Stimulated activated naive B cell treated with anti-CD40 and anti-IgM and Interleukin-4, amounts not matched to agents 10 μg/mL and 1 μg/mL and 100 μg/mL, for 72 hours (primary cell): ENCODE measurements at regions not wholly inside any gene's neighbourhood (a gene's known extent, or its start where the extent isn't known, plus 50 kb on each side); places are given as distances from the start of the nearest gene placed in this dataset.

ENCODE experiments used
- ATAC-seq, 2 donors: fragments of 150-1000 bp; cut with Tn5 transposase; replicated peaks; 2 replicates each; pipeline ENCODE4 v1.10.0; 2021; ENCODE audit warnings: moderate library complexity in 1 of 2
- DNase-seq: peaks from one replicate; pipeline ENCODE4 v3.0.0; 2021
- H3K27ac Mint-ChIP-seq: one replicate; pipeline ENCODE4 v1.8.0; 2022; ENCODE audit warnings: mild to moderate bottlenecking, mixed read lengths
- H3K27me3 Mint-ChIP-seq, 2 donors: one replicate each; pipeline ENCODE4 v1.8.0; 2022; ENCODE audit warnings: mixed read lengths in 2 of 2
- H3K36me3 Mint-ChIP-seq, 2 donors: one replicate each; pipeline ENCODE4 v1.8.0; 2022; ENCODE audit warnings: mixed read lengths in 2 of 2, mild to moderate bottlenecking in 1 of 2
- H3K4me1 Mint-ChIP-seq, 2 donors: one replicate each; pipeline ENCODE4 v1.8.0; 2022; ENCODE audit warnings: mixed read lengths in 2 of 2, mild to moderate bottlenecking in 1 of 2
- H3K4me3 Mint-ChIP-seq, 2 donors: one replicate each; pipeline ENCODE4 v1.8.0; 2022; ENCODE audit warnings: mild to moderate bottlenecking in 2 of 2, mixed read lengths in 2 of 2, moderate library complexity in 1 of 2
- H3K9me3 Mint-ChIP-seq, 2 donors: one replicate each; pipeline ENCODE4 v1.8.0; 2022; ENCODE audit warnings: mixed read lengths in 2 of 2, mild to moderate bottlenecking in 1 of 2

- peaks cover 4 to 8% of the 10 kb centered on the region in 2 donors for H3K9me3 Mint-ChIP-seq
- DNase-seq: no peak
- no peak overlapping the region for H3K27ac Mint-ChIP-seq
- H3K36me3 Mint-ChIP-seq: no peaks in the 10 kb centered on the region
- no peaks in the 10 kb centered on the region for H3K27me3 Mint-ChIP-seq
- ATAC-seq: no peak
- H3K4me1 Mint-ChIP-seq: no peaks in the 10 kb centered on the region
- no peak overlapping the region for H3K4me3 Mint-ChIP-seq
Observed at GRCh38 chr1:69441496-69441895, 126.2 kb upstream of the LRRC7 start.

DNA sequence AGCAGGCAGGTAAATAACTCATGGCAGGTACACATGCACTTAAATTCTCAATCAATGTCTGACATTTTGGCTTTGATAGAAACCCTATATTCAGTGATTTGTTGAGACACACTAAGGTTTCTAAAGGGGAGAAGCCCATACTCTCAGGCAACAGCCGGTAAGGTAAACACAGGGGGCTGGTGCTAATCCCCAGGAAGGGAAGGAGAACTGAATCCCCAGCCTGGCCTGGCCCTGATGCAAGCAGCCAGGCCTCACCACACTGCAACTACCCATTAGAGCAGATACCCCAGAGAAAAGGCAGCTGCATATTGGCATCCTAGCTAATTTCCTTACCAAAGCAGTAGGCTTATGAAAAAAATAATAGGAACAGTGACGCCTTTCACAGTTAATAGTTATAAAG lies 116.5 kb upstream of the LRRC7 start:
- no peak for DNase-seq
- H3K4me1 Mint-ChIP-seq: no peaks in the 10 kb centered on the region

DNA sequence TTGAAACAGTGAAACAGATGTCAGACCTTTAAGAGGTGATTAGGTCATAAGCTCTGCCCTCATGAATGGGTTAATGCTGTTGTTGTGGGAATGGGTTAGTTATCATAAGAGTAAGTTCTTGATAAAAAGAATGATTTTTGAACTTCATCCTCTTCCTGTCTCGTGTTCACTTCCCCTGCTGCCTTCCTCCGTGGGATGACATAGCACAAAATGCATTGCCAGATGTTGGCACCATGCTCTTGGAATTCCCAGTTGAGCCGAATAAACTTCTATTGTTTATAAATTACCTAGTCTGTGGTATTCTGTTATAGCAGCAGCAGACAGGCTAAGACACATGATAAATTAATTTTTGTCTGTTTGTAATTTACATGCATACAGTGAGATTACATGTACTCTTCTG lies 112.0 kb upstream of the LRRC7 start:
- DNase-seq (no peak), ATAC-seq (no peak)
- no peak overlapping the region for H3K4me3 Mint-ChIP-seq
- no peak overlapping the region for H3K27ac Mint-ChIP-seq
- no peaks in the 10 kb centered on the region for H3K36me3 Mint-ChIP-seq
- H3K9me3 Mint-ChIP-seq: peaks cover 1 to 6% of the 10 kb centered on the region in 2 donors
- H3K4me1 Mint-ChIP-seq: no peaks in the 10 kb centered on the region
- no peaks in the 10 kb centered on the region for H3K27me3 Mint-ChIP-seq

More for the DNA sequence above, 116.5 kb upstream of the LRRC7 start:
- Mint-ChIP-seq H3K27me3 (no peaks in the 10 kb centered on the region), H3K36me3 (no peaks in the 10 kb centered on the region), H3K4me3 (no peak overlapping the region), H3K27ac (no peak overlapping the region), H3K9me3 (peaks cover 4 to 14% of the 10 kb centered on the region in 2 donors)
- no peak for ATAC-seq

DNA sequence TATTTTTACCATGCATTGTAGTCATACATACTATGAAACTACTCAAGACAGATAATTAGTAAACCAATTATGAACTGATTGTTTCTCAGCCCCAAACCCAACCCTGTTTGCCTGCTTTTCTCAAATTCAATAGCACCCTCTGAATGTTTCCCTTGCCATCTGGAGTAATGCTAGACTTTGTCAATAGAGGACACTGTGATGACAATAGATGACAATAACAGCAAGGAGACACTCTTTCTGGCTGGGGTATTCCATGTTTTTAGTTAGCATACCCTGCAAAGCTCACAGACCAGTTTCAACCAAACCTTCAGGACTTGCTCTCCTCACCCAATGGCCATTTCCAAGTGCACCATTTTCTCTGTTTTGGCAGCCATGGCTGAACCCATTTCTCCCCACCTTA lies 108.5 kb upstream of the LRRC7 start:
- H3K4me1 Mint-ChIP-seq: no peaks in the 10 kb centered on the region
- H3K9me3 Mint-ChIP-seq: peaks cover 1 to 4% of the 10 kb centered on the region in 2 donors
- H3K27ac Mint-ChIP-seq: no peak overlapping the region
- no peak overlapping the region for H3K4me3 Mint-ChIP-seq
- DNase-seq (no peak), ATAC-seq (no peak)
- no peaks in the 10 kb centered on the region for H3K27me3 Mint-ChIP-seq
- H3K36me3 Mint-ChIP-seq: no peaks in the 10 kb centered on the region

DNA sequence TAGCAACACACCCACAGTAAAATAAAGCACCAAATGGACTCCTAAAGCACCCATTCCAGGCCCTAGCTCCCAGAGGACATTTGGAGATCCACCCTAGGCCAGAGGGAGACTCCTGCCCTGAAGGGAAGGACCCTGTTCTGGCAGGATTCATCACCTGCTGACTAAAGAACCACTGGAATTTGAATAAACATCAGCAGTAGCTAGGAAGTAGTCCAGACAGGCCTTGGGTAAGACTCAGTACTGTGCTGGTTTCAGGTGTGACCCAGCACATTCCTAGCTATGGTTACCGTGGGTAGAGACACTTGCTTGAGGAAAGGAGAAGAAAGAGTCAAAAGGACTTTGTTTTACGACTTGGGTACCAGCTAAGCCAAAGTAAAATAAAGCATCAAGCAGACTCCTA lies 92.7 kb upstream of the LRRC7 start:
- H3K4me3 Mint-ChIP-seq: no peak overlapping the region
- no peak for ATAC-seq
- H3K27me3 Mint-ChIP-seq: no peaks in the 10 kb centered on the region
- no peaks in the 10 kb centered on the region for H3K36me3 Mint-ChIP-seq
- no peak for DNase-seq
- no peak overlapping the region for H3K27ac Mint-ChIP-seq
- no peaks in the 10 kb centered on the region for H3K4me1 Mint-ChIP-seq
- peaks cover 0 to 4% of the 10 kb centered on the region in 2 donors for H3K9me3 Mint-ChIP-seq

DNA sequence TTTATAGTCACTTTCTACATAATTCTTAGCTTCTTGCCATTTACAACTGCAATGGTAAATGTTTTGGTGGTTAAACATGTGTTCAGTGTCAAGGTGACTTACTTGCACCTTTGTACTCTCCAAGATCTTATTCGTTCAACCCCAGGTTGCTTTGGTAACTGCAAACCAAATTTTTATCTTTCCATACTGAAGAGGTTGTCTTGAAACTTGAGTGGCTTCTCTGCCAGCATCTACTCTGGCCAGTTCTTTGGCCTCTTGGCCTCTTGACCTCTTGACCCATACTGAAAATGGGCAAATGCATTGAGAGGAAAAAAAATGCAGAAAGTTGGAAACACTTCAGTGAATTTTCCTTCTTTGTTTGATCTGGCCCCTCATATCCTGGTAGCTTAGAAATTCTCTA lies 88.0 kb upstream of the LRRC7 start:
- Mint-ChIP-seq H3K27ac (no peak overlapping the region), H3K27me3 (no peaks in the 10 kb centered on the region), H3K36me3 (no peaks in the 10 kb centered on the region), H3K4me1 (no peaks in the 10 kb centered on the region), H3K4me3 (no peak overlapping the region), H3K9me3 (peaks cover 0 to 1% of the 10 kb centered on the region in 2 donors)
- ATAC-seq (no peak), DNase-seq (no peak)

- H3K36me3 Mint-ChIP-seq: no peaks in the 10 kb centered on the region
- H3K9me3 Mint-ChIP-seq: no peaks in the 10 kb centered on the region
- H3K4me1 Mint-ChIP-seq: no peaks in the 10 kb centered on the region
- H3K27ac Mint-ChIP-seq: no peak overlapping the region
- ATAC-seq: no peak
- no peaks in the 10 kb centered on the region for H3K27me3 Mint-ChIP-seq
- no peak overlapping the region for H3K4me3 Mint-ChIP-seq
- no peak for DNase-seq
Observed at GRCh38 chr1:69483246-69483645, 84.5 kb upstream of the LRRC7 start.

DNA sequence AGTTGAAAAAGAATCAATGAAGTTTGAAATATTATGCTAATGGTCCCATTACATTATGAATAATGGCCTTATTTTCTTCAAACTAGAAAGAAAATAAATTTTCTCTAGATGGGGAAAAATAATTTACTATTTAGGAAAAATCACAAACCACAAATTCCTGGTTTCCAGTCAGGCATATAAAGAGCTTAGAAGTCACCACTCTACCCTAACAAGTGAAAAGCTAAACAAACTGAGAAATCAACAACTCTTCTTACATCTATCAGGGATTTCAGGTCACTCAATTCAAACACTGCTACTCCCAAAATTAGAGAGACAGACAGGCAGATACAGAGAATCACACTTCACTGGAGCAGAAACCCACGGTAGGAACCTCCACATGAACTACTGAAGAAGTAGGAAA lies 82.1 kb upstream of the LRRC7 start:
- H3K27me3 Mint-ChIP-seq: no peaks in the 10 kb centered on the region
- ATAC-seq: no peak
- H3K36me3 Mint-ChIP-seq: no peaks in the 10 kb centered on the region
- H3K4me1 Mint-ChIP-seq: no peaks in the 10 kb centered on the region
- H3K9me3 Mint-ChIP-seq: peaks cover 0 to 2% of the 10 kb centered on the region in 2 donors
- DNase-seq: no peak
- H3K27ac Mint-ChIP-seq: no peak overlapping the region
- no peak overlapping the region for H3K4me3 Mint-ChIP-seq

DNA sequence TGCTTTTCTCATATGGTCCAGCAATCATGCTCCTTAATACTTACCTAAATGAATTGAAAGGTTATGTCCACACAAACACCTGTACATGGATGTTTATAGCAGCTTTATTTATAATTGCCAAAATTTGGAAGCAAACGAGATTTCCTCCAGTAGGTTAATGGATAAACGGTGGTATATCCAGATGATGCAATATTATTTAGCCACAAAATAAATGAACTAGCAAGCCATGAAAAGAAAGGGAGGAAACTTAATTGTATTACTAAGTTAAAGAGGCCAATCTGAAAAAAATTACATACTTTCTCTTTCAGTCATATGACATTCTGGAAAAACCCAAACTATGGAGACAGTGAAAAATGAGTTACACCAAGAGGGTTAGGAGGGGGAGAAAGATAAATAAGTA lies 76.3 kb upstream of the LRRC7 start:
- no peak overlapping the region for H3K4me3 Mint-ChIP-seq
- no peak overlapping the region for H3K27ac Mint-ChIP-seq
- H3K27me3 Mint-ChIP-seq: no peaks in the 10 kb centered on the region
- no peaks in the 10 kb centered on the region for H3K36me3 Mint-ChIP-seq
- DNase-seq (no peak), ATAC-seq (no peak)
- H3K4me1 Mint-ChIP-seq: no peaks in the 10 kb centered on the region
- peaks cover 0 to 2% of the 10 kb centered on the region in 2 donors for H3K9me3 Mint-ChIP-seq

DNA sequence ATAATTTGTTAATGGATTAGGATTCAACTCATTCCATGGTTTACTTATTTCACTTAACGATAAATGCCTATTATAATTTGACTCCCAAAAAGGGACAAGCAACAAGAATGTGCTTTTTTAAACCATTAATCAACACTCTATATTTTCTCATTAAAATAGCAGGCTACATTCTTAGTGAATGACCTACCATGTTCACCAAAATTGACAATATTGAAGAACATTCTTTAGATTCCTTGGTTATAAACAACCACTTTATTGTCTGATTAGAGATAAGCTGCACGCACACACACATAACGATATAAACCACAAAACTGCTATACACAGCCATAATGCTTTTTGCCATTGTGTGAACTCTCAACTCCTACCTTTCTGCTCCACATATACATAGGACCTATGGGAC lies 75.4 kb upstream of the LRRC7 start:
- ATAC-seq: no peak

DNA sequence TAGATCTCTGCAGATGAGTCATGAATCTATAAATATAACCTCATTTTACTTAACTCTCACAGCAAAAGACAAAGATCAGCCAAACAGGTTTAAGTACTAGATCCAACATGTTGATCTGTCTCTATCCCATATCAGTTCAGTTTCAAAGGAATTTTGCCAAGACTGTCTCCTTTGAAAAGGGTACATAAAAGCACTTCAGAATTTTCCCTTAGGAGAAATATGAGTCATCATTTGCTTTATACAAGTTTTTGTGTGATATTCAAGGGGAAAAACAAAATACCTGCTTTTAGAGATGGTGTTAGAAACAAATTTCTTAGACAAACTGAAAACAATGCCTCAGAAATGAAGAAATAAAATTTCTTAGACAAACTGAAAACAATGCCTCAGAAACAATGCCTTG lies 73.5 kb upstream of the LRRC7 start:
- Mint-ChIP-seq H3K27ac (no peak overlapping the region), H3K27me3 (no peaks in the 10 kb centered on the region)

More for the DNA sequence above, 75.4 kb upstream of the LRRC7 start:
- Mint-ChIP-seq H3K36me3 (no peaks in the 10 kb centered on the region), H3K9me3 (peaks cover 0 to 2% of the 10 kb centered on the region in 2 donors), H3K4me3 (no peak overlapping the region), H3K27me3 (no peaks in the 10 kb centered on the region), H3K4me1 (no peaks in the 10 kb centered on the region), H3K27ac (no peak overlapping the region)
- no peak for DNase-seq

GRCh38 chr1:69497441-69498221 lies 70.1 kb upstream of the LRRC7 start:
- Mint-ChIP-seq H3K27ac (no peak overlapping the region), H3K4me1 (no peaks in the 10 kb centered on the region), H3K27me3 (no peaks in the 10 kb centered on the region), H3K9me3 (no peaks in the 10 kb centered on the region), H3K36me3 (no peaks in the 10 kb centered on the region), H3K4me3 (no peak overlapping the region)
- ATAC-seq (no peak), DNase-seq (no peak)

More for the DNA sequence above, 73.5 kb upstream of the LRRC7 start:
- DNase-seq: no peak
- H3K9me3 Mint-ChIP-seq: peaks cover 0 to 2% of the 10 kb centered on the region in 2 donors
- no peak for ATAC-seq
- no peaks in the 10 kb centered on the region for H3K36me3 Mint-ChIP-seq
- H3K4me3 Mint-ChIP-seq: no peak overlapping the region
- H3K4me1 Mint-ChIP-seq: no peaks in the 10 kb centered on the region

- H3K36me3 Mint-ChIP-seq: no peaks in the 10 kb centered on the region
- DNase-seq (no peak), ATAC-seq (no peak)
- H3K27me3 Mint-ChIP-seq: no peaks in the 10 kb centered on the region
- no peak overlapping the region for H3K27ac Mint-ChIP-seq
- H3K4me3 Mint-ChIP-seq: no peak overlapping the region
- no peaks in the 10 kb centered on the region for H3K4me1 Mint-ChIP-seq
- no peaks in the 10 kb centered on the region for H3K9me3 Mint-ChIP-seq
Observed at GRCh38 chr1:69498711-69499110, 69.0 kb upstream of the LRRC7 start.

GRCh38 chr1:69499203-69499803 lies 68.4 kb upstream of the LRRC7 start:
- Mint-ChIP-seq H3K4me3 (no peak overlapping the region), H3K9me3 (no peaks in the 10 kb centered on the region), H3K36me3 (no peaks in the 10 kb centered on the region), H3K27ac (no peak overlapping the region), H3K27me3 (no peaks in the 10 kb centered on the region), H3K4me1 (no peaks in the 10 kb centered on the region)
- no peak for DNase-seq
- ATAC-seq: no peak

- H3K4me3 Mint-ChIP-seq: no peak overlapping the region
- no peaks in the 10 kb centered on the region for H3K36me3 Mint-ChIP-seq
- no peaks in the 10 kb centered on the region for H3K9me3 Mint-ChIP-seq
- no peak for ATAC-seq
- DNase-seq: no peak
- H3K27me3 Mint-ChIP-seq: no peaks in the 10 kb centered on the region
- H3K4me1 Mint-ChIP-seq: no peaks in the 10 kb centered on the region
- no peak overlapping the region for H3K27ac Mint-ChIP-seq
Observed at GRCh38 chr1:69502991-69503390, 64.7 kb upstream of the LRRC7 start.
